GM12891 (cell line): ENCODE measurements at regions not wholly inside any gene's neighbourhood (a gene's known extent, or its start where the extent isn't known, plus 50 kb on each side); places are given as distances from the start of the nearest gene placed in this dataset.

Source experiments
- PAX5 ChIP-seq: IDR thresholded peaks from 2 replicates; pipeline ENCODE4 v1.6.1; 2011; ENCODE audit warnings: low read length, moderate library complexity, mild to moderate bottlenecking; ENCODE audit not compliant: insufficient read depth, severe bottlenecking
- POLR2A ChIP-seq: IDR thresholded peaks from 2 replicates; pipeline ENCODE4 v1.6.1; 2011; ENCODE audit warnings: low read depth, low read length, control low read depth
- POLR2AphosphoS5 ChIP-seq: IDR thresholded peaks from 2 replicates; pipeline ENCODE4 v1.6.1; 2011; ENCODE audit warnings: low read depth, low read length, control low read depth
- POU2F2 ChIP-seq: IDR thresholded peaks from 2 replicates; pipeline ENCODE4 v1.6.1; 2011; ENCODE audit warnings: low read depth, mild to moderate bottlenecking, control low read depth, low read length, moderate library complexity
- SPI1 ChIP-seq: IDR thresholded peaks from 2 replicates; pipeline ENCODE4 v1.6.1; 2011; ENCODE audit warnings: low read depth, low read length, control low read depth
- TAF1 ChIP-seq: IDR thresholded peaks from 2 replicates; pipeline ENCODE4 v1.6.1; 2011; ENCODE audit warnings: low read depth, low read length, control low read depth

DNA sequence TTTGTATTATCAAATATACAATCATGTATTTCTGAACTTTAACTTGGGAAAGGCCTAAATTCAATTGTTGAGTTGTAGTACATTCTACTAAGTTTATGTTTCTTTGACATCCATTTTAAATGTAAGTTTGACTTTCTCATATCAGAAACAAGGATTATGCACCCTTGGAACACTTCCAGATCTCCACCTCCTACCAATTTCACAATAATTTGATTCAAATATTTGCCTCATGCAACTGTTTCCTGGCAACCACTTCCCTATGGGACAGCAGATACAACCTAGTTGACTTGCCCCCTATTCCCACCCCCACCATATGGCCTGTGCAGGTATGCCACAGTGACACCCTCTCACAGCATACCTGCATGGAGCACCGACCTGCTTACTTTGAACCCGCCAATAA is 506.4 kb upstream of the PABPC4L start:
- TF ChIP-seq TAF1 (no peak), POLR2A (no peak), POLR2AphosphoS5 (no peak), SPI1 (no peak), PAX5 (no peak), POU2F2 (no peak)
